ENCODE measurements at regions not wholly inside any gene's neighbourhood (a gene's known extent, or its start where the extent isn't known, plus 50 kb on each side); places are given as distances from the start of the nearest gene placed in this dataset.

DNA sequence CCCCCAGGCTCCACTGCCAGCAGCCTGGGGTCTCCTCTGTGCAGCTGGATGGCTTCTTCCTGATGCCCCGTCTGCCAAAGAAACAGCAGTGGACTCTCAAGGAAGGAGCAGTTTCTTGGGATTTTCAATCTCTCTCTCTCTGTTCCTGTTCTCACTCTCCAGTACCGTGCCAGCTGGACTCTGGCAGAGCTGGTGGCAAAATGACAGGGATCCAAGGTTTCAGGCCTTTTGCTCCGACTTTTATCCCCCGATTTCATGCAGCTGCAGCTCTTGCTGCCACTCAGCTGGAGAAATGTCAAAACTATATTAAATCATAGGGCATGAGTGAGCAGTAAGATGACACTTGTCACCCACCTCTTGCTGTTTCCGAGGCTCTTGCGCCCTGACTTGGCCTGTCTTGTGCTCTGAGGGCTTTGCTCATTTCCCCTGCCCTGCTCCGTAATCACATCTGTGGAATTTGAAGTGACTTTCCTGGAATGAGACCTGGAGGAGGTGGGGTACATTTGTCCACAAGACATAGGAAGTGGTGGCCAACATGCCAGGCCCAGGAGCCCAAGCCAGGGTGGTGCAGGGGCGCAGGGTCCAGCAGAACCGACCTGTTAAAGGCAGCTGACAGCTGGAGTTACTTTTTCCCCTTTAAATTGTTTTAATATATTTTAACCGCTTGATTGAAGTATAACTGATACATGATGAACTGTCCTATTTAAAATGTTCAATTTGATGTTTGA, 576.2 kb downstream of the PTPRU start:
- ATAC-seq: no peak
- no peak overlapping the region for H3K4me3 ChIP-seq

DNA sequence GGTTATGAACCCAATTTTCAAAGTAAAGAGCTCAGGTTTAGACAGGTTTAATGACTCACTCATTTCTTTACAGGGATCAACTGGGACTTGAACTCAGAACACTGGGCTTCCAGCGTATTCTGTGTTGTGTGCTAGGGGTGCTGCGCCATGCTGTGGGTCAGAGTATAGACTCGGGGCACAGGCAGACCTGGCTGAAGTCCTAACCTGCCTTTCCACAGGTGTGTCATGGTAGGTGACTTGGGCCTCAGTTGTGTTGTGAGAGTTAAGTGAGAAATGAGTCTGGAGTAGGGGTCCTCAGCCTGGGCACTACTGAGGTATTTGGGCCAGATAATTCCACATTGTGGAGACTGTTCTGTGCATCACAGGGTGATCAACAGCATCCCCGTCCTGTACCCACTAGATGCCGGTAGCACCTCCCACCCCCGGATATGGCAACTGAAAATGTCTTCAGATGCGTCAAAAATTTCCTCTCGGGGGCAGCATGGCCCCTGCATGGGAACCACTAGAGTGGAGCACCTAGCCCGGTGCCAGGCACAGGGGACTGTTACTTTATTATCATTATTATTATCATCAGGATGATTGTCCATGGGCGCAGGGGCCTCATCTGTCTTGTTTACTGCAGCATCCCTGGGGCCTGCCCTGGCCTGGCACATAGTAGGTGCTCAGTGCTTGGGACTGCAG, 575.5 kb downstream of the PTPRU start:
- intact Hi-C loops (cut with DNase I, micrococcal nuclease): no loop called here
- H3K4me1 ChIP-seq (ENCODE audit: low read depth): no peaks in the 10 kb centered on the region
- no peak for TF ChIP-seq CTCF (IDR thresholded peaks at IDR 0.05)
- no peak for DNase-seq
- H3K4me3 ChIP-seq: no peak overlapping the region
- no peak for ATAC-seq
- H3K36me3 ChIP-seq (ENCODE audit: low read depth): no peaks in the 10 kb centered on the region
- H3K9me3 ChIP-seq: no peaks in the 10 kb centered on the region

More for the DNA sequence above, 576.2 kb downstream of the PTPRU start:
- Histone ChIP-seq H3K4me1 (ENCODE audit: low read depth) (no peaks in the 10 kb centered on the region), H3K9me3 (no peaks in the 10 kb centered on the region), H3K36me3 (ENCODE audit: low read depth) (no peaks in the 10 kb centered on the region)
- no peak for DNase-seq
- intact Hi-C loops (cut with DNase I, micrococcal nuclease): no loop called here
- TF ChIP-seq CTCF (IDR thresholded peaks at IDR 0.05): no peak

DNA sequence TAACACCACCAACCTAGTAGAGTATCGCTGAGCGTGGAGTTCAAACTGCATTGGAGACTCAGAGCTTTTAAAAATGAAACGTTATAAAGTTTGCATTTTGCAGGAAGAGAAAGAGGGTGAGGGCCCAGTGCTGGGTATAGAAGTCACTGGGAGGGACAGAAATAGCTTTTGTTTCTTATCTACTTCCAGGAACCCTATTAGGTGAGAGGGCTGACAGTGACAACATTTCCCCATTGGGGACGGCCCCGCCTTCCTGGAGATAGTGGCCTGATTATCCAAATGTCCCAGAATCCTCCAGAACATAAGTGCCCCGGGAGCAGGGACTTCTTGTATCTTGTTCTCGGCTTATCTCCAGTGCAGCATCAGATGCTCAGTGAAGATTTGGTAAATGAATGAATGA, 574.9 kb downstream of the PTPRU start:
- DNase-seq (no peak), ATAC-seq (no peak)
- TF ChIP-seq CTCF (IDR thresholded peaks at IDR 0.05): no peak
- Histone ChIP-seq H3K36me3 (ENCODE audit: low read depth) (no peaks in the 10 kb centered on the region), H3K4me3 (no peak overlapping the region), H3K9me3 (no peaks in the 10 kb centered on the region), H3K4me1 (ENCODE audit: low read depth) (no peaks in the 10 kb centered on the region)
- intact Hi-C loops (cut with DNase I, micrococcal nuclease): no loop called here

GRCh38 chr1:29810121-29811120, 574.1 kb downstream of the PTPRU start:
- H3K4me3 ChIP-seq: no peak overlapping the region
- no peaks in the 10 kb centered on the region for H3K36me3 ChIP-seq (ENCODE audit: low read depth)
- intact Hi-C loops (cut with DNase I, micrococcal nuclease): no loop called here
- no peak for DNase-seq
- no peaks in the 10 kb centered on the region for H3K9me3 ChIP-seq
- H3K4me1 ChIP-seq (ENCODE audit: low read depth): no peaks in the 10 kb centered on the region
- no peak for ATAC-seq
- no peak for TF ChIP-seq CTCF (IDR thresholded peaks at IDR 0.05)

DNA sequence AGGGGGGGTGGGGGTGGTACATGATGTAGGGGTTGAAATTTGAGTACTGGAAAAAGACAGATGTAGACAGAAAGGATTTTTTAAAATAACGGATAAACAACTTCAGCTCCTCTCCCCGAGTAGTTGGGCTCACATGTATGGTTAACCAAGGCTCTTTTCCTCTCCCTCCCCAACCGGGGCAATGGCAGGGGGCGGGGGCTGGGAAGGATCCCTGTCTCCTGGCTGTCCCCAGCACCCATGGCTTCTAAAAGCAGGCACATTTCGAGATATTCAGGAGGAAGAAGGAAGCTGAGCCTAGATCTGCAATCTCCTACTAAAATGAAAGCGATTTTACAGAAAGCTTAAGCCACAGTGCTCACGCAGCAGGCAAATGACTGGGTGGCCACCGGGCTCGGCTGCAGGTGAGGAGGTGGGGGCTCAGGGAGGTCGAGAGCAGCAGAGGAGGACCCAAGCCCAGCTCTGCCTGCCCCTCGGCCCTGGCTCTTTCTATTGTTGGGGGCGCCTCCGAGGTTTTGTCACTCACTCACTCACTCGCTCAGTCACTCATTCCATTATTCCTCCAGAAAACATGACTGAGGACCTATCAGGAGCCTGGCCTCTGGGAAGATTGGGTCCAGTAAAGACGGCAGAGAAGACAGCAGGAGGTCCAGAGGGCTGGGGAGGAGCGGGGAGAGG, 573.3 kb downstream of the PTPRU start:
- Histone ChIP-seq H3K36me3 (ENCODE audit: low read depth) (no peaks in the 10 kb centered on the region), H3K4me3 (no peak overlapping the region), H3K4me1 (ENCODE audit: low read depth) (no peaks in the 10 kb centered on the region), H3K9me3 (no peaks in the 10 kb centered on the region)
- DNase-seq (no peak), ATAC-seq (no peak)
- intact Hi-C loops (cut with DNase I, micrococcal nuclease): no loop called here
- no peak for TF ChIP-seq CTCF (IDR thresholded peaks at IDR 0.05)

Data from mucosa of descending colon (tissue), 3 donors.